GM12878 (cell line): ENCODE measurements at regions not wholly inside any gene's neighbourhood (a gene's known extent, or its start where the extent isn't known, plus 50 kb on each side); places are given as distances from the start of the nearest gene placed in this dataset.
"Not testable (repeated sequence)": the region's sequence is repeated elsewhere in the genome, so short reads cannot be mapped to it uniquely, and the experiment has no call there.

ENCODE experiments used
- ATAC-seq: fragments of 200-7000 bp; cut with Tn5 transposase; 3 replicates; pipeline ENCODE4 v1.9.1; 2020; ENCODE audit warnings: mild to moderate bottlenecking, moderate library complexity
- BruUV-seq: library from RNA; stranded (reverse); fragments of 400-500 nt; replicated peaks from 2 replicates; lab custom pipeline; 2021; lab: Mats Ljungman, UMichigan
- CTCF ChIA-PET: fragments of 300-600 bp; sonication (Branson Sonifier 250); formaldehyde crosslinking; extraction: SDS; loops from one replicate; lab custom pipeline; 2021; ENCODE audit warnings: inconsistent platforms; lab: Yijun Ruan, JAX
- POLR2A ChIA-PET: fragments of 350-600 bp; formaldehyde crosslinking; extraction: SDS; loops from one replicate; lab custom pipeline; 2021; ENCODE audit warnings: inconsistent platforms; lab: Charles Lee
- RAD21 ChIA-PET: fragments of 300-600 bp; sonication (Branson Sonifier 250); formaldehyde crosslinking; loops from one replicate; lab custom pipeline; 2023; ENCODE audit warnings: antibody characterized with exemption; ENCODE audit not compliant: unreplicated experiment; lab: Charles Lee
- SMC1A ChIA-PET: fragments of 300-600 bp; sonication (Branson Sonifier 250); formaldehyde crosslinking; loops from one replicate; lab custom pipeline; 2023; ENCODE audit not compliant: unreplicated experiment, uncharacterized antibody; lab: Charles Lee
- DNase-seq: peaks from one replicate; pipeline ENCODE4 v3.0.0-alpha.2; 2011; ENCODE audit warnings: low read depth, low spot score
- FAIRE-seq: peaks from 3 replicates; lab custom pipeline; 2011; peaks lifted over from hg19 to GRCh38; lab: Jason Lieb, UNC
- H2AFZ ChIP-seq: 2 replicates; pipeline ENCODE4 v1.6.0; 2011; ENCODE audit warnings: low read depth, low read length, control low read depth; ENCODE audit not compliant: control insufficient read depth
- H3K27ac ChIP-seq: 2 replicates; pipeline ENCODE4 v1.5.1; 2011; ENCODE audit warnings: control low read depth; ENCODE audit not compliant: control insufficient read depth, insufficient read depth
- H3K27me3 ChIP-seq, 2 experiments: replicated peaks in 1 of 2; 2 replicates each; pipeline versions ENCODE4 v1.6.0 to v1.6.1; 2011; ENCODE audit warnings: low read length in 1 of 2; ENCODE audit not compliant: control insufficient read depth in 2 of 2, insufficient read depth in 2 of 2
- H3K36me3 ChIP-seq, 2 experiments: 2 replicates each; pipeline ENCODE4 v1.5.1; 2011; ENCODE audit warnings: low read length in 1 of 2; ENCODE audit not compliant: control insufficient read depth in 2 of 2, insufficient read depth in 2 of 2
- H3K4me1 ChIP-seq: 2 replicates; pipeline ENCODE4 v1.6.1; 2011; ENCODE audit warnings: mild to moderate bottlenecking, low read length, moderate library complexity, mixed read lengths; ENCODE audit not compliant: control insufficient read depth, insufficient read depth
- H3K4me2 ChIP-seq: 2 replicates; pipeline ENCODE4 v1.6.0; 2011; ENCODE audit warnings: control low read depth; ENCODE audit not compliant: control insufficient read depth, insufficient read depth
- H3K4me3 ChIP-seq: fragments of 200-600 bp; sonication (generic); 2 replicates; pipeline ENCODE4 v1.5.1; 2016
- H3K79me2 ChIP-seq: 2 replicates; pipeline ENCODE4 v1.6.0; 2011; ENCODE audit warnings: low read length; ENCODE audit not compliant: control insufficient read depth, insufficient read depth
- H3K9ac ChIP-seq: 2 replicates; pipeline ENCODE4 v1.8.0; 2011; ENCODE audit warnings: low read length, control low read depth, mixed read lengths; ENCODE audit not compliant: control insufficient read depth, insufficient read depth
- H3K9me3 ChIP-seq: replicated peaks from 3 replicates; pipeline ENCODE4 v1.5.1; 2011; ENCODE audit warnings: mild to moderate bottlenecking, low read length; ENCODE audit not compliant: control insufficient read depth, insufficient read depth
- H4K20me1 ChIP-seq: 2 replicates; pipeline ENCODE4 v1.6.0; 2011; ENCODE audit not compliant: control insufficient read depth, insufficient read depth
- CHD2 ChIP-seq: IDR thresholded peaks from 2 replicates; pipeline ENCODE4 v1.6.1; 2011; ENCODE audit warnings: low read depth, low read length, improper control_type of control experiment, borderline replicate concordance
- GATAD2B ChIP-seq: fragments of 450-650 bp; conservative IDR thresholded peaks from 2 replicates; pipeline ENCODE4 v1.6.1; 2017; ENCODE audit warnings: low read depth, mild to moderate bottlenecking, moderate library complexity
- RFX5 ChIP-seq: IDR thresholded peaks from 2 replicates; pipeline ENCODE4 v1.6.1; 2011; ENCODE audit warnings: low read depth, low read length, improper control_type of control experiment
- SIX5 ChIP-seq: IDR thresholded peaks from 2 replicates; pipeline ENCODE4 v1.6.1; 2011; ENCODE audit warnings: mild to moderate bottlenecking, low read depth, low read length, moderate library complexity; ENCODE audit not compliant: severe bottlenecking
- STAT3 ChIP-seq: IDR thresholded peaks from 2 replicates; pipeline ENCODE4 v1.6.1; 2011; ENCODE audit warnings: low read depth, low read length, improper control_type of control experiment
- TCF3 ChIP-seq: IDR thresholded peaks from 2 replicates; pipeline ENCODE4 v1.6.1; 2012; ENCODE audit warnings: low read depth, mild to moderate bottlenecking, low read length, borderline replicate concordance; ENCODE audit not compliant: insufficient read depth
- WGBS: methylation state at CpG from one replicate; pipeline ENCODE4 v1.1.6; 2016; ENCODE audit warnings: low lambda C conversion rate; ENCODE audit not compliant: insufficient replicate concordance, insufficient coverage; ENCODE audit errors: missing lambda C conversion rate; 5-methylcytosine and 5-hydroxymethylcytosine counted together
- in situ Hi-C: fragments of 300-500 bp; cut with MboI; formaldehyde crosslinking; loops from 9 replicates; pipeline ENCODE4 v1.14.3; 2018; ENCODE audit warnings: mixed read lengths
- intact Hi-C: fragments of 100-400 bp; cut with micrococcal nuclease; formaldehyde crosslinking; loops from one replicate; pipeline ENCODE4 v1.14.2; 2022; ENCODE audit not compliant: unreplicated experiment

DNA sequence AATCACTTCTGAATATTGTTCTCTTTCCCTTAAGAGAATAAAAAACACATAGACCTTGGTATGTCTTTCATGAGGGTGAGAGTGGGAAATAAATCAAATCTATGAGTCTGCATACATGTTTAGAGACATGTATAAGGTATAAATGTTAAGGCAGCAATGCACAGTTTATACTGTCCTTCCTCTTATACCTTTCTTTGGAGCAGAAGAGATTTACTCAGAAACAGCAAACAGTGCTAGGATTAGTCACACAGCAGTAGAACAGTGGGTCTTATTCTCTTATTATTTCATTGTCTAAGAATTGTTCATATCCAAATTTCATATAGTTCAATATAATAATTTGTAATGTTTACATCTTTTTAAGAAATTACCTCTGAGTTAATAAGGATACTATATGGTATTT, 126.7 kb upstream of the TMEM196 start:
- no TSS peak for BruUV-seq
- Histone ChIP-seq H3K36me3 (no peaks in the 10 kb centered on the region), H3K27me3 (no peaks in the 10 kb centered on the region), H4K20me1 (no peaks in the 10 kb centered on the region), H3K4me3 (no peak overlapping the region), H3K9me3 (no peaks in the 10 kb centered on the region), H2AFZ (no peak overlapping the region), H3K4me1 (no peaks in the 10 kb centered on the region), H3K79me2 (no peaks in the 10 kb centered on the region)
- ChIA-PET RAD21 (no interaction called here), POLR2A (no interaction called here), CTCF (no interaction called here)
- ATAC-seq = no peak
- intact Hi-C loops = no loop called here
- TF ChIP-seq CHD2 (no peak), TCF3 (no peak)
- TF ChIP-seq, all 136 proteins: peak for 0
- DNase-seq = no peak
- SMC1A ChIA-PET = no interaction called here
- H3K4me2 ChIP-seq = no peak overlapping the region
- no peak overlapping the region for H3K9ac ChIP-seq
- in situ Hi-C loops = no loop called here
- no peak overlapping the region for H3K27ac ChIP-seq
- FAIRE-seq = no peak

- Histone ChIP-seq H3K9ac (no peak overlapping the region), H3K4me3 (no peak overlapping the region), H3K27ac (no peak overlapping the region), H3K4me2 (no peak overlapping the region), H3K9me3 (no peaks in the 10 kb centered on the region), H4K20me1 (no peaks in the 10 kb centered on the region)
- DNase-seq = no peak
- RAD21 ChIA-PET = no interaction called here
- BruUV-seq = no TSS peak
- in situ Hi-C loops = no loop called here
- TF ChIP-seq GATAD2B (no peak), STAT3 (no peak), RFX5 (no peak), SIX5 (no peak)
- TF ChIP-seq, all 136 proteins: peak for 0
- no peak overlapping the region for H2AFZ ChIP-seq
- SMC1A ChIA-PET = no interaction called here
- intact Hi-C loops = no loop called here
- no peaks in the 10 kb centered on the region for H3K27me3 ChIP-seq
- CTCF ChIA-PET = no interaction called here
- H3K4me1 ChIP-seq = no peaks in the 10 kb centered on the region
- POLR2A ChIA-PET = no interaction called here
- no peak for FAIRE-seq
- WGBS = 83% methylated on average over 3 of the region's 3 CpGs
- no peaks in the 10 kb centered on the region for H3K36me3 ChIP-seq
- no peak for ATAC-seq
- no peaks in the 10 kb centered on the region for H3K79me2 ChIP-seq
Measured at GRCh38 chr7:19899529-19899928, 126.1 kb upstream of the TMEM196 start.

- H3K27me3 ChIP-seq, BruUV-seq, H3K36me3 ChIP-seq, H2AFZ ChIP-seq, H3K4me1 ChIP-seq, intact Hi-C loops, FAIRE-seq, H3K79me2 ChIP-seq, POLR2A ChIA-PET, CTCF ChIA-PET, H3K27ac ChIP-seq, H3K9me3 ChIP-seq, SMC1A ChIA-PET, H3K4me3 ChIP-seq, in situ Hi-C loops, H4K20me1 ChIP-seq, H3K4me2 ChIP-seq, H3K9ac ChIP-seq, ATAC-seq, RAD21 ChIA-PET, DNase-seq: not testable (repeated sequence)
- WGBS = 47% methylated on average over 11 of the region's 11 CpGs
Measured at GRCh38 chr7:19882893-19883292, 109.5 kb upstream of the TMEM196 start.
